ENCODE measurements at regions not wholly inside any gene's neighbourhood (a gene's known extent, or its start where the extent isn't known, plus 50 kb on each side); places are given as distances from the start of the nearest gene placed in this dataset.

GRCh38 chr14:97524589-97525319 lies 727.6 kb downstream of the VRK1 start:
- no peak for TF ChIP-seq CTCF (IDR thresholded peaks at IDR 0.05)
- TF ChIP-seq EP300 (IDR thresholded peaks at IDR 0.05): no peak

All from suprapubic skin (tissue), 3 donors.